NCI-H226 (cell line): ENCODE measurements at regions not wholly inside any gene's neighbourhood (a gene's known extent, or its start where the extent isn't known, plus 50 kb on each side); places are given as distances from the start of the nearest gene placed in this dataset.
"Not testable (repeated sequence)": the region's sequence is repeated elsewhere in the genome, so short reads cannot be mapped to it uniquely, and the experiment has no call there.

Source experiments
- DNase-seq: peaks from one replicate; pipeline ENCODE4 v3.0.0-alpha.2; 2015

- DNase-seq, result no peak
These were observed 63.1 kb downstream of the TSN start for GRCh38 chr2:121818546-121818945.

DNA sequence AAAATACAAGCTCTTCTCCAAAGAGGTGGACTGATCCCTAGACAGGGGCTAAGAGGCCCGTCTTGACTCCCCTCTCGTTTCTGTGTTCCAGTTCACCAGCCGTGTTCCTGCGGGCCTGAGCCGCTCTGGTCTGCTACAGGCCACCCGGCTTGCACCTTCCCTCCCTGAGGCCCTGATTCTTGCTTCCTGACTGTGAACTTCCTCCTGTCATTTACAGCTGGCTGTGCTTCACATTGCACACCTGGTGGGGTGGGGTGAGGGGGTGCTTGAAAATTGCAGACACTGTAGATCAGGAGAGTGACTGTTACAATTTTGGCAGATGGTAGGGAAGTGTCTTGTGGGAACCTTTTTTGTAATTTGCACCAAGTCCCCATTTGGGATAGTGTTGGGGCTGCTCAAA is 64.4 kb downstream of the TSN start:
- DNase-seq, result no peak

- no peak for DNase-seq
These were observed 66.2 kb downstream of the TSN start for GRCh38 chr2:121821476-121822158.

DNA sequence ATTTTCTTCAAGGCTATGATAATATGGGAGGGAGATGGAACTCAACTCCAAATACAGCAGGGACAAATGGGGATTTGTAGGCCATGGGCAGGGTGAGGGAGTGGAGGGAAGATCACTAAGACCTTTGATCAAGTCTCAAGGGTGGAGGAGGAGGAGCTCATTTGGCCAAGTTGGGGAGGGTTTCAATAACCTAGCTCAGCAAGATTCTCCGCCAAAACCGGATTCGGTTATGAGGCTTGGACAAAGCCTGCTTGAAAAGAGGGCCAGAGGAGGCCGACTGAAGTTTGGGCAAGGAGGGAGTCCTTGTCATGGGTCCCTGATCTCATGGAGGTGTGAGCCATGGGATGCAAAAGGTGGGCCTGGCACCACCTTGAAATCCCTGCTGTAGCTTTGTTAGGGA is 68.8 kb downstream of the TSN start:
- DNase-seq, result no peak

- DNase-seq, result no peak
These were observed 69.8 kb downstream of the TSN start for GRCh38 chr2:121825003-121825950.

DNA sequence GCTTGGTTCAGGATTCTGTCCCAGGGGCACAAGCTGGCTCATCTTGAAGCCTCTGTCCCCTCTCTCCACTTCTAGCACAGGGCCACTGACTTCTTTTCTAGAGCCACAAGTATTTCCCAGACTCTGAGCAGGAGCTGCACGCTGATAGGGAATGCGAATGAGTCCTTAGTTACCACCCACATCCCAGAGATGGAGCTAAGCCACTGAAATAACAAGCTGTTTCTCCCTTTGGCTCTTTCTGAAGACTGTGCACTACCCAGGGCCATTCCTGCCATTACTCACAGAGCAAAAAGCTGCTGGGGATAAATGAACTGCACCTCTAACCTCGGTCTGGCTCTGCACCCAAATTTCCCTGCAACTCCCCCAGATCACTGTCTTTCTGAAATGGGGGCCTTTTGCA is 70.6 kb downstream of the TSN start:
- DNase-seq, result no peak

- peak; percentile 24 for DNase-seq
These were observed 72.9 kb downstream of the TSN start for GRCh38 chr2:121828281-121828731.

DNA sequence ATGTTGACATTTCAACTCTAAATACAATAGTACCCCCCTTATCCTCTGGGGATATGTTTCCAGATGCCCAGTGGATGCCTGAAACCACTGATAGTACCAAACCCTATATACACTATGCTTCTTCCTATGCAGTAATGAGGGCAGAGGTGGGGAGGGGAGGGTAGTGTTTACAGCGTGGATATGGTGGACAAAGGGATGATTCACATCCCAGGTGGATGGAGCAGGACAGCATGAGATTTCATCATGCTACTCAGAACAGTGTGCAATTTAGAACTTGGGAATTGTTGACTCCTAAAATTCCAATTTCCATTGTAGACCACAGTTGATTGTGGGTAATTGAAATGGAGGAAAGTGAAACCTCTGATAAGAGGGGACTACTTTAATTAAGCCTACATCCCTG is 75.4 kb downstream of the TSN start:
- DNase-seq, result no peak

- DNase-seq, result no peak
These were observed 76.4 kb downstream of the TSN start for GRCh38 chr2:121831841-121832240.

GRCh38 chr2:121832412-121833357 is 77.2 kb downstream of the TSN start:
- DNase-seq, result no peak

DNA sequence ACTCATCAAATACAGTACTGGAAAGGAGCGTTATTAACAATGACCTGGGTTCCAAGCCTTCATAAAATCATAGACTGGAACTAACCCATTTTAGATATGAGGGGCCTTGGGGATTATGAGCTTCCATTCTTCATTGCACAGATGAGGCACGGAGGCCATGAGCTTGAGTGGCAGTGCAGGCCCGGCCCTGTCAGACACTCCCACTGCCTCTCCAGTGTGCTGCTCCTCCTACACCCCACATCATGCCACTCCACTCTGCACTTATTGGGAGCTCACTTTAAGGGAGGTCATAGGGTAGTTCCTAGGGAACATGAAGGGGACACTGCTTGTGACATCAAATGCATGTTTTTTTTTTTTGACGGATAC is 77.9 kb downstream of the TSN start:
- DNase-seq, result no peak

- no peak for DNase-seq
These were observed 81.2 kb downstream of the TSN start for GRCh38 chr2:121836611-121837010.

- no peak for DNase-seq
These were observed 82.1 kb downstream of the TSN start for GRCh38 chr2:121837591-121837990.

DNA sequence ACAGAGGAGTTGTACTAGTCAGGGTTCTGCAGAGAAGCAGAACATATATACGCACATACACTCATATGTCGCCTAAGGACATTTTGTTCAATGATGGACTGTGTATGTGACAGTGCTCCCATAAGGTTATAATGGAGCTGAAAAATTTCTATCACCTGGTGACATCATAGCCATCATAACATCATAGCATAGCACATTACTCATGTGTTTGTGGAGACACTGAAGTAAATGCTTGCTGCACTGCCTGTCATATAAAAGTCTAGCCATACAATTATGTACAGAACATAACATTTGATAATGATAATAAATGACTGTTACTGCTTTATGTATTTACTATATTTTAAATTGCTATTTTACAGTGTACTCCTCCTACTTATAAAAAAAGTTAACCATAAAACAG is 83.1 kb downstream of the TSN start:
- no peak for DNase-seq

DNA sequence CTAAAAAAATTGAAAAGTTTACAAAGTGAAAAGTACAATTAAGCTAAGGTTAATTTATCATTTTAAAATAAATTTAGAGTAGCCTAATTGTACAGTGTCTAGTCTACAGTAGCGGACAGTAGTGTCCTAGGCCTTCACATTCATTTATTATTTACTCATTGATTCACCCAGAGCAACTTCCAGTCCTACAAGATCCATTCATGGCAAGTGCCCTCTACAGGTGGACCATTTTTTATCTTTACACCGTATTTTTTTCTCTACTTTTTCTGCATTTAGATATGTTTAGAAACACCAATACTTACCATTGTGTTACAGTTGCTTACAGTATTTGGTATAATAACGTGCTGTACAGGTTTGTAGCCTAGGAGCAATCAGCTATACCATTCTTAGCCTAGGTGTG is 84.1 kb downstream of the TSN start:
- DNase-seq, result no peak

DNA sequence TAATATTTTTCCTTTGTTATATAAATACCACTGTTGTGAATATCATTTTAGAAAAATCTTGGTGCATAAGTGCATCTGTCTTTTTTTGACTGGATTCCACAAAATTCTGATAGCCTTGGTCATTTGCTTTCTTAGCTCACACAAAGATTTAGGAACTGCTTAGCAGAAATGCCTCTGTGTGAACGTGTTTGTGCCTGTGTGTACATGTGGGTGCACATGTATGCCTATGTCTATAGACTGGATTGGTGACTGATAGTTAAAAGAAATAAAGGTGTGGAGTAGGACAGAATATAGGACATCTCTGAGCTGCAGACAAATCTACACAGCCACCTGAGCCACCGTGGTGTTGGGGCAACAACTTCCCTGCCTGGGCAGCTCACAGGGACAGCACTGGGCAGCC is 93.8 kb downstream of the TSN start:
- no peak for DNase-seq

GRCh38 chr2:121853149-121853548 is 97.7 kb downstream of the TSN start:
- not testable (repeated sequence) for DNase-seq

- no peak for DNase-seq
These were observed 100.1 kb downstream of the TSN start for GRCh38 chr2:121855510-121855909.

DNA sequence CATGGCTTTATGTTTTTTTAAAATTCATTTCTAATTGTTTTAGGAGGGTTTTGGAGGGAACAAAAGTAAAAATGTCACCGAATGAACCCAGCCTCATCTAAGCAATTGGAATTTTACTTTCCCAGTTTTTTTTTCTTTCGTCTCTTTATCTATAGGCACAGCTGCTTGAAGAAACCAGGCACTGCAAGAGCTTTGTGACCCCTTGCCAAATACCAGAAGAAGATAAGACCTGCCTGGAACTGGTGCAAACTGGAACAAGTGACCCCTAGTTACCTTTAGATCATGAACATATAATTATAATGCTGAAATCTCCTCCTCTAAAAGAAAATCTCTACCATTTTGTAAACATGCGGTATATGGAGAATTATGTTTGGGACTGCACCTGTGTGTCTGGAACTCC is 100.9 kb downstream of the TSN start:
- DNase-seq, result no peak

DNA sequence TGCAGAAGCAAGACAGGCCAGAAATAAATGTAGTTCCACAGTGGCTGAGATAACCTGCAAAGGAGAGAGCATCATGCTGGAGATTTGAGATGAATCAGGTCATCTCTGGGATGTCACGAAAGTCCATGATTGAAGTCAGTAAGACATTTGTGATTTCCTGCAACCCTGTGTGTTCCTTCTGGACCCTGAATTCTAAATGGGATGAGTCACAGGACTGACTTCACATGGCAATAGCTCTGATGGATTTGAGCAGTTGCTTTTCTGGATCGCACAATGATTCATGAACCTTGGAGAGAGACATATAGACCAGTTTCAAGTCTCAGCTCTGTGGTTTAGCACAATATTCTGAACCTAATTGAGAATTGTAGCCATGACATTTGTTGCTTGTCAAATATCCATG is 102.9 kb downstream of the TSN start:
- no peak for DNase-seq

DNA sequence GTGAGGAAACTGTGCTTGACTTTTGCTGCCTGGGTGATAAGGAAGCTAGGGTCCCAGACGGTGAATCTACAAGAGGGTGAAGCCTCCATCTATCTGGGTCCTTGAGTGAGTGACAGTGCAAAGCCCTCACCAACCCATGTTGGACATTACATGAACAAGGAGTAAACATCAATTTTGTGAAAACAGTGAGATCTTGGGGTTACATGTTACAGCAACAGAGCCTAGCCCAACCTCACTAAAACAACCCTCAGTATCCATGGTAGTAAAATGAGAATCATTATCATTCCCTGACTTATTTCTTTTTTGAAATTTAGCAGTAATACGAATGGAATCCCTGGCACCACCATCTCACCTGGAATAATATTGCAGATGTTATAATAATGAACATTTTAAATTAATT is 103.4 kb downstream of the TSN start:
- DNase-seq, result no peak

- no peak for DNase-seq
These were observed 104.7 kb downstream of the TSN start for GRCh38 chr2:121860033-121860757.
